ENCODE measurements at regions not wholly inside any gene's neighbourhood (a gene's known extent, or its start where the extent isn't known, plus 50 kb on each side); places are given as distances from the start of the nearest gene placed in this dataset.

DNA sequence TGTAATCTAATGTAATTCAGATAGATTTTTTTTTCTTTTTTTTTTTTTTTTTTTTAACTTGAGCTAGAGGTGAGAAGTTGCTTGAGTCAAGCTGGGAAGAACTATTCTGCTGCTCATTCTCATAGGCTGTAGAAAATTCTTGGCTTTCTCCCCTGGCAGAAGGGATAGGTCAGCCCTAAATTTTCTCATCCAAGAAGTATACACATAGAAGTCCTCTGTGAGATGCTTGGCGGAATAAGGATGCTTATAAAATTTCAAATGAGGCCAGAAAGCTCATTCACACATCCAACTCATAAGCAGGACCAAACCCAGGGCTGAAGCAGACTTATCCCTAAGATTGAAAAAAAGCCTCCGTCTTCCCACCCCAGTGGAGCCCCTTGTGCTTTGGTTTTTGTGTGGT lies 572.5 kb downstream of the SQOR start:
- DNase-seq (ENCODE audit: low read depth): no peak
- TF ChIP-seq, protein P1, sequence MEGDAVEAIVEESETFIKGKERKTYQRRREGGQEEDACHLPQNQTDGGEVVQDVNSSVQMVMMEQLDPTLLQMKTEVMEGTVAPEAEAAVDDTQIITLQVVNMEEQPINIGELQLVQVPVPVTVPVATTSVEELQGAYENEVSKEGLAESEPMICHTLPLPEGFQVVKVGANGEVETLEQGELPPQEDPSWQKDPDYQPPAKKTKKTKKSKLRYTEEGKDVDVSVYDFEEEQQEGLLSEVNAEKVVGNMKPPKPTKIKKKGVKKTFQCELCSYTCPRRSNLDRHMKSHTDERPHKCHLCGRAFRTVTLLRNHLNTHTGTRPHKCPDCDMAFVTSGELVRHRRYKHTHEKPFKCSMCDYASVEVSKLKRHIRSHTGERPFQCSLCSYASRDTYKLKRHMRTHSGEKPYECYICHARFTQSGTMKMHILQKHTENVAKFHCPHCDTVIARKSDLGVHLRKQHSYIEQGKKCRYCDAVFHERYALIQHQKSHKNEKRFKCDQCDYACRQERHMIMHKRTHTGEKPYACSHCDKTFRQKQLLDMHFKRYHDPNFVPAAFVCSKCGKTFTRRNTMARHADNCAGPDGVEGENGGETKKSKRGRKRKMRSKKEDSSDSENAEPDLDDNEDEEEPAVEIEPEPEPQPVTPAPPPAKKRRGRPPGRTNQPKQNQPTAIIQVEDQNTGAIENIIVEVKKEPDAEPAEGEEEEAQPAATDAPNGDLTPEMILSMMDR (IDR thresholded peaks at IDR 0.05; ENCODE audit: insufficient read depth, low read depth, low read length, missing control alignments): no peak
- no peak overlapping the region for H3K4me3 ChIP-seq (ENCODE audit: low read depth, low read length)

DNA sequence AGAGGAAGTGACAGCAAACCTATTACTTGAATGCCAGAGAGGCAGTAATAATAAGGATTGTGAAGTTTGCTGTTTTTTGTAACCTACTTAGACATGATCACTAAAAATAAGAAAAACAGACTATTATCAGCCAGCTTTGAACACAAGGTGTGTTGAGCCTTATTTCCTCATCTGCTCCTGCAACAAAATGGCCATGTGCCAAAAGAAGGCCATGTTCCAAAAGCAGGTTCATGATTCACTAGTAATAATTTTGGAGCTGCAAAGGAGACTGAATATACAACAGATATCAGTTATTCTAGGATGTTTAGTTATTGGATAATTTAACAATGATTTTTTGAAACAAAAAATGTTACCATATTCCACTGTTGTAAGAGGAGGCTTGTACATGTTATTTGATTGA lies 578.7 kb downstream of the SQOR start:
- H3K4me3 ChIP-seq (ENCODE audit: low read depth, low read length): no peak overlapping the region
- DNase-seq (ENCODE audit: low read depth): no peak
- TF ChIP-seq, protein P1 (IDR thresholded peaks at IDR 0.05; ENCODE audit: insufficient read depth, low read depth, low read length, missing control alignments): no peak

DNA sequence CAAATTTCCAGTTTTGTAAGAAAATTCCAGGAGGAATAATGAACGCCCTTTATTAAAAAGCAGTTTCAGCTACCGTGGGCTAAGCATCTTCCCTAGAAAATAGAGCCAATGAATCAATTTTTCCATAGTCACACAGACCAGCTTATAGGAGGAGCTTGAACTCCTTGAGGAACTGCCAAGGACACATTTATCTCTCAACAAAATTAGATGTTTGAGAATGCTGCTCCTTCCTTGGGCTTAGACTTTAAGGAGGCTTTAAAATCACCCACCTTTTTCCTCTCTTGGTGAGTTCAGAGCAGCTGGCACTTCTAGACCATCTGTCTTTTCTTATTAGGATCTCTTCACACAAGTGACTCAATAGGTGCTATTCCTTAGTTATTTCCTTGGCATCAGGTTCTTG lies 588.0 kb downstream of the SQOR start:
- H3K4me3 ChIP-seq (ENCODE audit: low read depth, low read length): no peak overlapping the region
- DNase-seq (ENCODE audit: low read depth): no peak
- TF ChIP-seq, protein P1 (IDR thresholded peaks at IDR 0.05; ENCODE audit: insufficient read depth, low read depth, low read length, missing control alignments): no peak

DNA sequence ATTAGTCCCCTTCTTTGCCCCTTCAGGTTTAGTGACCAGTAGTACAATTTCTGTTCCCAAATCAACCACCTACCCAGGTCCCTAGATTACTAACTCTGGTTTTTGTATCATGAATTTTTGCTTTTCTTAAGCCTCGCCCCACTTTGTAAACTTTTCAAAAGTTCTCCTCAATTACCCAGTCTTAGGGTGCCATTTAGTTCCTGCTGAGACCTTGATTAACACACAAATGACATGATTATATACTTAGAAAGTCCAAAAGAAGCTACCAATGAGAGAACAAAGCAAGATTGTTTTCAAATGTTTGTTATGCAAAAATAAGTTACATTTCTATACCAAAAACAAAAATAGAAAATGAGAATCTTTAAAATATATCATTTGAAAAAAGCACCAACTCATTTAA lies 594.4 kb downstream of the SQOR start:
- no peak for DNase-seq (ENCODE audit: low read depth)
- TF ChIP-seq, protein P1 (IDR thresholded peaks at IDR 0.05; ENCODE audit: insufficient read depth, low read depth, low read length, missing control alignments): no peak
- no peak overlapping the region for H3K4me3 ChIP-seq (ENCODE audit: low read depth, low read length)

DNA sequence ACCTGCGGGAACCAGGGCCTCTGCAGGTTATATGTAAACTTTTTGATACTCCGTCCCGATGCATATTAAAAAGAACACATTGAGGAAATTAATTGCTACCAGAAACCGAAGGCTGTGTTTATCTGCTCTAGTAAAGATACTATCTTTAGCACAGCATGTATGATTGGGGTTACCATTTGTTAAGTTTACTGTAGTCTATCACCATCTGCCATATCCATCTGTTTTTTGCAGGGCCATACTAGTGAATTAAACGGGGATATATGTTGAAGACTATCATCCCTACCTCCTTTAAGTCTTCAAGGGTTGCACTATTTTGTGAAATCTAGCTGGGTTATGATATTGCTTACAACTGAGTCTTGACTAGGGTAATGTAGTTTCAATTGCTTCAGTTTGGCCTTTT lies 597.0 kb downstream of the SQOR start:
- TF ChIP-seq, protein P1 (IDR thresholded peaks at IDR 0.05; ENCODE audit: insufficient read depth, low read depth, low read length, missing control alignments): no peak
- no peak for DNase-seq (ENCODE audit: low read depth)
- no peak overlapping the region for H3K4me3 ChIP-seq (ENCODE audit: low read depth, low read length)

DNA sequence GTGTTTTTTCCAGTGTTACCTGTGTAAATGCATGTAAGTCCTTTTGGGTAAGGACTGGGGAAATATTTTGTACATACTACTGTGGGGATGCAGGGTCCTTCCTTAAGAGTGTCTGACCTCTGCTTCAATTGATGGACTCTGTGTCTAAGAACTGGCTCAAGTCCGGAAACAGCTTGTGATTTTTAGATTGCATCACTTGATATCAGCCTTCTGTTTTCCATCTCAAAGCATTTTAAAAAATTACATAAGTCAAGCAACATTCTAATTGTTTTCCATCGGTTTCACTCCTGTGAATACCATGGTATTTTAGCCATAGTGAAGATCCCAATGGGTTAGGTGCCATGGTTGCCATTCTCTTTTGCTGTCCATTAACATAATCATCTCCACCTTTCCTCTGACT lies 597.6 kb downstream of the SQOR start:
- TF ChIP-seq, protein P1 (IDR thresholded peaks at IDR 0.05; ENCODE audit: insufficient read depth, low read depth, low read length, missing control alignments): no peak
- no peak overlapping the region for H3K4me3 ChIP-seq (ENCODE audit: low read depth, low read length)
- DNase-seq (ENCODE audit: low read depth): no peak

DNA sequence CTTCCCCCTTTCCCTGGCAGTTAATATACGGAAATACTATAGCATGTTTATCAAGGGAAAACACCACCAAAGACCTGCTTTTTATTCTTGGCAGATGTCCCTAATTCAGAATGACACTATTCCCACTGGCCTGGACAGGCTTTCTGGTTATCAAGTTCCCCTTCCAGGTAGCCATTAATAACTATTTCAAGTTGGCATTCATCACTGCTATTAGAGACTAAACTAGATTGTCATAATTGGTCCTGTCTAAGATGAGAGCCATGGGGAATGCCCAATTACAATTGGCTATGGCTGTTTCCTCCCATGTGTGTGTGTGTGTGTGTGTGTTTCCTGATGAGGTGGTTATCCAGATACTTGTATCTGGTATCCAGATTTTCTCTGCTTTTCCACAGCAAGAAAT lies 608.1 kb downstream of the SQOR start:
- TF ChIP-seq, protein P1 (IDR thresholded peaks at IDR 0.05; ENCODE audit: insufficient read depth, low read depth, low read length, missing control alignments): no peak
- DNase-seq (ENCODE audit: low read depth): no peak
- H3K4me3 ChIP-seq (ENCODE audit: low read depth, low read length): no peak overlapping the region
